IPS-15b (cell line): ENCODE measurements at regions not wholly inside any gene's neighbourhood (a gene's known extent, or its start where the extent isn't known, plus 50 kb on each side); places are given as distances from the start of the nearest gene placed in this dataset.

Source experiments
- H3K27me3 ChIP-seq: one replicate; pipeline ENCODE4 v1.6.1; 2013; ENCODE audit warnings: low read length; ENCODE audit not compliant: control insufficient read depth, insufficient read depth
- H3K36me3 ChIP-seq: one replicate; pipeline ENCODE4 v1.6.1; 2013; ENCODE audit warnings: low read length; ENCODE audit not compliant: control insufficient read depth, insufficient read depth
- H3K4me1 ChIP-seq: one replicate; pipeline ENCODE4 v1.6.1; 2013; ENCODE audit warnings: mild to moderate bottlenecking, low read length; ENCODE audit not compliant: control insufficient read depth, insufficient read depth
- H3K4me3 ChIP-seq: one replicate; pipeline ENCODE4 v1.5.1; 2013; ENCODE audit warnings: low read depth, low read length
- H3K9ac ChIP-seq: one replicate; pipeline ENCODE4 v1.6.1; 2013; ENCODE audit warnings: low read depth, mild to moderate bottlenecking, low read length
- H3K9me3 ChIP-seq: one replicate; pipeline ENCODE4 v1.6.1; 2013; ENCODE audit warnings: mild to moderate bottlenecking, low read length; ENCODE audit not compliant: control insufficient read depth, insufficient read depth

DNA sequence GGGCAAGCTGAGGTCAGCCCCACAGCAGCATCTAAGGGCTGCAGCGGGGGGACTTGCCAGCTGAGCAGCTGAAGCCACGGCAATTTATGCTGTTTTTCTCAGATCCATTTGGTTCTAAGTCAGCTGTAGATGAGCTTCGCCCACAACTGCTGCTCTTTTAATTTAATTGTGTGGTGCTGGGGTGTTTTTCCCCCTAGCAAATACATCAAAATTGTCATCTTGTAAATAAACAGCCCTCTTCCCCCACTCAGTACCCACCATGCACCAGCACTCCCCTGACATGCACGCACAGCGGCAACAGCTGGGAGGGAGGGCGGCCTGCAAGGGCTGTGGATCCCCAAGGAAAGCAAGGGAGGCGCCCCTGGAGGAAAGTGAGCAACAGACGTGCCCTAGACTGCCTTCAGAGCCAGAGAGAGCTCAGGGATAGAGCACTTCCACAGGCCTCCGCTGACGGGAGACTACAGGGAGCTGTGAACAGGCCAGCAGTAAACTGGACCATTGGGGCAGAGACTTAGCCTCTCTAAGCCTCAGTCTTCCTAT lies 149.5 kb downstream of the TMEM132E start:
- no peak overlapping the region for H3K4me3 ChIP-seq
- no peaks in the 10 kb centered on the region for H3K4me1 ChIP-seq
- H3K36me3 ChIP-seq: no peaks in the 10 kb centered on the region
- no peaks in the 10 kb centered on the region for H3K9me3 ChIP-seq
- H3K9ac ChIP-seq: no peak overlapping the region
- no peaks in the 10 kb centered on the region for H3K27me3 ChIP-seq

DNA sequence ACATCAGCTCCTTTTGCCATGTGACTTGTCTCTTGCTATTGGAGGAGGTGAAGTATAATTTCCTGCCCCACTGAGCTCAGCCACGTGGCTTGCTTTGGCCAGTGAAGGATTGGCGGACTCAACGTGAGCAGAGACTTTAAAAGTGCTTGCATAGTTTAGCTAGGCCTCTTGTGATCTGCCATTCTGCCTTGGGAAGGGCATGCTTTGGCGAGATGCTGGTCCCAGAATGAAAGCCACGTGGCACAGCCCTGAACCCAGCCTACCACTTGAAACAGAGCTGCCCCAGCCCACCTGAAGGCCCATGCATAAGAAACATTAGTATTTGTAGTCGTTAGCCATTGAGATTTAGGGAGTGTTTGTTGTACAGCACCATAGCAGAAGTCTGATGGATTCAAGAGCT lies 148.2 kb downstream of the TMEM132E start:
- Histone ChIP-seq H3K27me3 (no peaks in the 10 kb centered on the region), H3K36me3 (no peaks in the 10 kb centered on the region), H3K4me1 (no peaks in the 10 kb centered on the region), H3K9ac (no peak overlapping the region), H3K9me3 (no peaks in the 10 kb centered on the region), H3K4me3 (no peak overlapping the region)

DNA sequence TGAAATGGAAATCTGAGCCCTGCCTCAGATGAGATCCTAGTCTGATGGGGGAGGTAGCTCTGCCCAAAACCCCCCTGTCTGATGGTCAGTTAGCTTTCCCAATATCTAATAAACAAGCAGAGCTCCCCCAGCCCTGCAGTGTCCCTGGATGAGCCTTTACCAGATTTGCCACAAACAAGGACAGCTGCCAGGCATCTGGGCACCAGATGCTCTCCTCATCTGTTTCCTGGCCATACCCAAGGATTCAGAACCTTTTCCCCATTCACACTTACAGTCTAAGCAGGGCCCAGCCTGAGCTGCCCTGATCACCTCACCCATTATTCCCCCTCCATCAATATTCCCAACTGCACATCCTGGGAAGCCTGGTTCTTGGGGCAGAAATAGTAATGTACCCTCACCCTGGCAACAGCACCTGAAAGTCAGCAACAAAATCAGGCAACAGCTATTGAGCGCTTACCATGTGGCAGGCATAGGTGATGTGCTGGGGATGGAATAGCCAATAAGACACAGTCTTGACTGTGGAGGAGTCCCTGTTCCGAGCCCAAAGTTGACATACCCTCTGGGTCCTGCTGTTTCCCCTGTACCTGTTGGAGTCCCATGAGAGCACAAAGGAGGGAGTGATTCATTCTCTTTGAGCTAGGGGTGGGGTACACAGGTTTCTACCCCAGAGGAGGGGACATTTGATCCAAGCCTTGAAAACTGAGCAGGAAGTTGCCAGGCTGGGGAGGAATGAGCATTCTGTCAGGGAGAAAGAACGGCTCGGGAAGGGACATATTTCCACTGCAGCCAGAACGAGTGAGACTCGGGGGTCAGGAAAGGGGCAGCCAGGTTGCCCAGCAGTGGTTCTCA lies 147.4 kb downstream of the TMEM132E start:
- Histone ChIP-seq H3K27me3 (peaks cover 2% of the 10 kb centered on the region), H3K4me1 (no peaks in the 10 kb centered on the region), H3K9me3 (no peaks in the 10 kb centered on the region), H3K9ac (no peak overlapping the region), H3K36me3 (no peaks in the 10 kb centered on the region), H3K4me3 (no peak overlapping the region)

DNA sequence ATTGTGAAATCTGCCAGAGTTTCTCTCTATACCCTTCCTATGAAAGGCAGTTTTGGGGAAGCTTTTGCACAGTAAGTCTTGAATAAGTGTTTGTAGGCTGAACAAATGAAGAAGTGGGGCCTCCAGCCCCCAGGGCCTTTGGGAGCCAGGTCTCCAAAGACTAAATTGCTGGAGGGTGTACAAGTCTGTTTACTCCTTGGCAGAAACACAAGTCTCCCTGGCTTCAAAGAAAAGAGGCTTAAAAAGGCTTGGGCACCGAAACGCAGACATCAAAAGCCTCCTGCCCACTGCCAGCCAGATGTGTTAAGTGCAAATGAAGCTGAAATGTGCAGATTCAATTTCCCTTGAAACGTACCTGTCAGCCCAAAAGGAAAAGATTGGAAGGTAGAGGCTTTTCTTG lies 146.3 kb downstream of the TMEM132E start:
- no peaks in the 10 kb centered on the region for H3K9me3 ChIP-seq
- H3K36me3 ChIP-seq: no peaks in the 10 kb centered on the region
- no peak overlapping the region for H3K9ac ChIP-seq
- H3K4me3 ChIP-seq: no peak overlapping the region
- H3K27me3 ChIP-seq: peaks cover 2% of the 10 kb centered on the region
- no peaks in the 10 kb centered on the region for H3K4me1 ChIP-seq

DNA sequence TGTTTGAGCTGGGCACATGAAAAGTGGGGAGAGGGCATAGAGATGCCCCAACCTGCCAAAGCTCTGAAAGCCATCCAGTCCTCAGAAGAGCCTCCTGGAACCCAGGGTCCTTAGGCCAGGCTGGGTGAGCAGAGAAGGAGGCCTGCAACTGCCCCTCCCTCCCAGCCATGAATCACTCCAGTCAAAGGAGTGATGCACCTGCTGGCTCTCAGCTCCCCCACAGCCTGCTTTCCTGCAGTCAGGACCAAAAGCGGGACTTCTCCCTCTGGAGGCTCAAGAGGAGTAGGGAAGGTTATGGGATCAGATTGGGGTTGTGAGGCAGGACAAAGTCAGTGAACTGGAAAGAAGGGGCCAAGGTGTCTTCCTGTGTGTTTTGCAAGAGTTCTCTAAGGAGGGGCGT lies 145.6 kb downstream of the TMEM132E start:
- H3K9ac ChIP-seq: no peak overlapping the region
- no peak overlapping the region for H3K4me3 ChIP-seq
- H3K4me1 ChIP-seq: no peaks in the 10 kb centered on the region
- peaks cover 2% of the 10 kb centered on the region for H3K27me3 ChIP-seq
- H3K36me3 ChIP-seq: no peaks in the 10 kb centered on the region
- no peaks in the 10 kb centered on the region for H3K9me3 ChIP-seq

DNA sequence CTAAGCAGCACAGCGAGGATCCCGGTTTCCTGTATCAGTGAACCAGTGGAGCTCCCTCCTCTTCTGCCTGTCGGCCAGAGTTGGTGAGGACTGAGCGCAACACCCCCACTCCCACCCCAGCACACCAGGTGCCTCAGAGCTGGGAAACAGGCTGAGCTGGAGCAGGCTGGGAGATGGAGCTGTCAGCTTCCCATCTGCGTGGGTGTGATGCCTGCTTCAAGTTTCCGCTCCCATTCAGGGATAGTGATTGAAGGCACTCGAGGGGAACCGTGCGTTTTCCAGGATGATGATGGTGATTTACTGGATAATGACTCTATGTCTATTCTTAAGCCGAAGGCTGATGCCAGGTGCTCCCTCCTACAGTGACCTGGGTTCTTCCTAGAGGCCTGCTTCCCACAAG lies 144.5 kb downstream of the TMEM132E start:
- H3K27me3 ChIP-seq: peaks cover 2% of the 10 kb centered on the region

DNA sequence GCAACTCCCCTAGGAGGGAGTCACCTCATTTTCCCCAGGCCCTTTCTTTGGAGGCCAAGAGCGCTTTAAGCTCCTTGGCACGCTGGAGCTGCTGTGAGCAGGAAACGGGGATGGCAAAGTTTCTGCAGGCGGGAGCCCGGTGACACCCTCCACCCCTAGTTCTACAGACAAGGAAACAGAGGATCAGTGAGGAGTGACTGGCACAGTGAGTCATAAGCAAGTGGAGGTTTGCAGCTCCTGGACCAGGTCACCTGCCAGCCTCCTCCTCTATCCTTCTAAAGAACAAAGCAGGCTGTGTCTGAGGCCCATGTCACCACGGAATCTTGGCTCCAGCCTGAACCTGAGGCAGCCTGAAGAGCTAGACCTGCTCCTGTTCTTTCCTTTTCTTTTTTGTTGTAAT lies 141.9 kb downstream of the TMEM132E start:
- Histone ChIP-seq H3K36me3 (no peaks in the 10 kb centered on the region), H3K27me3 (peaks cover 2% of the 10 kb centered on the region), H3K4me1 (no peaks in the 10 kb centered on the region), H3K4me3 (no peak overlapping the region), H3K9ac (no peak overlapping the region), H3K9me3 (no peaks in the 10 kb centered on the region)

More for the DNA sequence above, 144.5 kb downstream of the TMEM132E start:
- no peak overlapping the region for H3K4me3 ChIP-seq
- H3K9ac ChIP-seq: no peak overlapping the region
- H3K4me1 ChIP-seq: no peaks in the 10 kb centered on the region
- no peaks in the 10 kb centered on the region for H3K9me3 ChIP-seq
- no peaks in the 10 kb centered on the region for H3K36me3 ChIP-seq

DNA sequence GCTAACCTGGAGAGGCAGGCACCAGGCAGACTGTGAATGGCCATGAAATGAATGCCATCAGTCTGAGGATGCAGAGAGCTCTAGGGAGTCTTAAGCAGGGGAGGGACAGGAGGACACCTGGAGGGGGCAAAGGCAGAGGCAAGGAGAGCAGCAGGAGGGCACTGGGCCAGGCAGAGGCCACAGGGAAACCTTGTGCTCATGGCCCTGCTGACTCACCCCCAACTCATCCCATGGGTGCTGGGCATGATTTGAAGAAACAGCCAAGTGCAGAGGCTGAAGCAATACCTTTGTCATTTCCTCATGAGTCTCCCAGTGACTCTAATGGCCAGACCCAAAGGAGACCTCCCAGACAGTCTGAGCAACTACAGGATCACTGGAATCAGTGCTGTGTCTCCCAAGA lies 141.4 kb downstream of the TMEM132E start:
- Histone ChIP-seq H3K4me1 (no peaks in the 10 kb centered on the region), H3K9ac (no peak overlapping the region), H3K9me3 (no peaks in the 10 kb centered on the region), H3K36me3 (no peaks in the 10 kb centered on the region), H3K27me3 (peaks cover 2% of the 10 kb centered on the region), H3K4me3 (no peak overlapping the region)

DNA sequence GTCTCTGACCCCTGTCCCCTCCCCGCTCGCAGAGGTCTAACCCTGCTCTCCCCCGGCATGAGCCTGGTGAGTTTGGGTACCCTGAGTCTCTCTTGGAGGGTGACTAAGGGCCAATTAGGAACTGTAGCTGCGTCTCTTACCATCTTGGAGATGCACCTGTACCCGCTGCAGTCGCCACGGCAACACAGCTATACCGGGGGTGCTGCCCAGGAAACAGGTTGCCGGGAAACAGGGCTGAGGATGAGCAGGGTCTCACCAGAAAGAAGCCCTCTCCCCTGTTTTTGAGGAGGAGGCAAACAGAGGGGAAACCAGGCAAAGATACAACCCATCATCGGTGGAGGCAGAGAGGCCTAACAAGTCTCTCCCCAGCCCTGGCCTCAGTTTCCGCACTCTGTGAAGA lies 140.2 kb downstream of the TMEM132E start:
- Histone ChIP-seq H3K4me3 (no peak overlapping the region), H3K9ac (no peak overlapping the region), H3K9me3 (no peaks in the 10 kb centered on the region), H3K4me1 (no peaks in the 10 kb centered on the region), H3K36me3 (no peaks in the 10 kb centered on the region), H3K27me3 (peaks cover 2% of the 10 kb centered on the region)

DNA sequence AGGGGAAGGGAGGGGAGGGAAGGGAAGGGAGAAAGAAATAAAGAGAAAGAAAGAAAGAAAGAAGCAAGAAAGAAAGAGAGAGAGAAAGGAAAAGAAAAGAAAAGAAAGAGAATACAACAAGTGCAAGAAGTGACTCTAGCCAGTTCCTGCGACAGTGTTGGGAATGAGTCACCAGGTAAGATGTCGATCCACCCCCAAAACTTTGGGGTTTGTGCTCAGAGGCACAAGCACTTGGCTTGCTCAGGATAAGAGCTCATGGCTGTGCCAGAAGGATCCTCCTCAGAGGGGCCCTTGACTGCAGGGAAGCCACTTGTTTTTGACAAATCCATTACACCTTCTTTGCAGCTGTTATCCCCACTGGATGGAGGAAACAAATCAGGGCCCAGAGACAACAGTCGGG lies 137.7 kb downstream of the TMEM132E start:
- Histone ChIP-seq H3K27me3 (no peaks in the 10 kb centered on the region), H3K36me3 (no peaks in the 10 kb centered on the region), H3K4me3 (no peak overlapping the region), H3K9me3 (no peaks in the 10 kb centered on the region), H3K9ac (no peak overlapping the region), H3K4me1 (no peaks in the 10 kb centered on the region)

DNA sequence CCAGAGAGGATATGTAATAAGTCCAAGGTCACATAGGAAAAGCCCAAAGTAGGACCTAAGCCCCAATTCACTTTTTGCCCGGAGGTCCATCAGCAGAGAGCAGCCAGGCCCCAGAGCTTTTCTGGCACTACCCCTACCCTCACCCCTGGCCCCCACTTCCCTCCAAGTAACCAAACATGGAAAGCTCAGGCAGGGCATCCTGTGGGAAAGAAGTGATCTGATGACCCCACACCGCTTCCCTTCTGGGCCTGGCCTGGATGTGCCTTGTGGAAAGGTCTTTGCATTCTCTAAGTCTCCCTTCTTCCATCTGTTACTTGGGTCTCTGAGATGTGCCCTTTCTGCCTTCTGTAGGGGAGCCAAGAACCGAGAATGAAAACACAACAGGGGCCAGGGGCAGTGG lies 136.9 kb downstream of the TMEM132E start:
- H3K9me3 ChIP-seq: no peaks in the 10 kb centered on the region
- H3K4me3 ChIP-seq: no peak overlapping the region
- no peak overlapping the region for H3K9ac ChIP-seq
- no peaks in the 10 kb centered on the region for H3K27me3 ChIP-seq
- no peaks in the 10 kb centered on the region for H3K36me3 ChIP-seq
- H3K4me1 ChIP-seq: no peaks in the 10 kb centered on the region

DNA sequence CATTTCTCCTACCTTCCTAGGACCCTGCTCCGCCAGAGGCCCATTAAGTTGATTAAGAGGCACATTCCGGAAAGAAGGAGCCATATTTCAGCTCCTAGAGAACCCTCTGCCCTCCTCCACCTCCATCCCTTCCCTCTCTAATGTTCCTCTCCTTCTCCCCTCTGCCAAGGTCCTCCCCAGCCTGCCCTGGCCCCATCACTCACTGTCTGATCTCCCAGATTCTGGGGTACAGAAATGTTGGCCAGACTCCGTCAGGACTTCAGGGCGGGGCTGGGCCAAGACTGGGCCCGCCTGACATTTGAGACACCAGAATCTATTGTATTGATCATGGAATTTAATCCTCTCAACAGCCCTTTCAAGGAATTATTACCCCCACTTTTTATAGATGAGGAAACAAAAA lies 136.1 kb downstream of the TMEM132E start:
- Histone ChIP-seq H3K36me3 (no peaks in the 10 kb centered on the region), H3K9ac (no peak overlapping the region), H3K27me3 (no peaks in the 10 kb centered on the region), H3K4me1 (no peaks in the 10 kb centered on the region), H3K9me3 (no peaks in the 10 kb centered on the region), H3K4me3 (no peak overlapping the region)
